Nephron progenitor cell (in vitro differentiated cells): ENCODE measurements at regions not wholly inside any gene's neighbourhood (a gene's known extent, or its start where the extent isn't known, plus 50 kb on each side); places are given as distances from the start of the nearest gene placed in this dataset.
A peak's percentile ranks its signal among the peaks of the same experiment; 100 is the strongest.

Experiments used
- DNase-seq: peaks from one replicate; pipeline ENCODE4 v3.0.0; 2021
- H3K27ac Mint-ChIP-seq: 2 replicates; pipeline ENCODE4 v1.8.0; 2021; ENCODE audit warnings: mild to moderate bottlenecking, moderate library complexity, mixed read lengths
- H3K27me3 Mint-ChIP-seq: 2 replicates; pipeline ENCODE4 v1.8.0; 2021; ENCODE audit warnings: mild to moderate bottlenecking, low read depth, mixed read lengths; ENCODE audit not compliant: poor library complexity
- H3K36me3 Mint-ChIP-seq: 2 replicates; pipeline ENCODE4 v1.8.0; 2021; ENCODE audit warnings: low read depth, mixed read lengths
- H3K4me1 Mint-ChIP-seq: 2 replicates; pipeline ENCODE4 v1.8.0; 2021; ENCODE audit warnings: mixed read lengths
- H3K4me3 Mint-ChIP-seq: 2 replicates; pipeline ENCODE4 v1.8.0; 2021; ENCODE audit warnings: mild to moderate bottlenecking, moderate library complexity, mixed read lengths
- H3K9me3 Mint-ChIP-seq: 2 replicates; pipeline ENCODE4 v1.8.0; 2021; ENCODE audit warnings: mild to moderate bottlenecking, moderate library complexity, mixed read lengths
- CTCF ChIP-seq: fragments of 200-600 bp; sonication (generic); IDR thresholded peaks from 2 replicates; pipeline ENCODE4 v1.5.0; 2021; ENCODE audit warnings: antibody characterized with exemption

DNA sequence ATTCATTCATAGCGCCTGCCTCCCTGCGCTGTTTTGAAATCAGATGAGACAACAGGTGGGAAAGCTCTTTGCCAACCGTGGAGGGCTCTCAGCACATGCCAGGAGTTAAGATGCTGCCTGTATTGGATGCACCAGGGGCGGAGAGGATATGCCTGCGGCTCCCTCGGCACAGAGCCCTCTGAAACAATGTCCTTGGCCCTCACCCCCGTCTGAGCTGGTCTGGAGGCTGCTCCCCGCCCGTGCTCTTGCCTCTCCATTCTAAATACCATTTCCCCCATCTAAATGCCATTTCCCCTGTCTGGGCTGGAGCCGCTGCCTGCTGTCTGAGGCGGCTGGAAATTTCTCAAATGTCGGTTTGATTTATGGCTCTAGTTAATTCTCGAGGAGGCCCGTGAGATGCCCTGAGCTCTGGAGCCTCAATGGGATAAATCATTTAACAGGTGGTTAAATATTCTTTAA lies 50.8 kb upstream of the MLN start:
- H3K9me3 Mint-ChIP-seq = no peaks in the 10 kb centered on the region

DNA sequence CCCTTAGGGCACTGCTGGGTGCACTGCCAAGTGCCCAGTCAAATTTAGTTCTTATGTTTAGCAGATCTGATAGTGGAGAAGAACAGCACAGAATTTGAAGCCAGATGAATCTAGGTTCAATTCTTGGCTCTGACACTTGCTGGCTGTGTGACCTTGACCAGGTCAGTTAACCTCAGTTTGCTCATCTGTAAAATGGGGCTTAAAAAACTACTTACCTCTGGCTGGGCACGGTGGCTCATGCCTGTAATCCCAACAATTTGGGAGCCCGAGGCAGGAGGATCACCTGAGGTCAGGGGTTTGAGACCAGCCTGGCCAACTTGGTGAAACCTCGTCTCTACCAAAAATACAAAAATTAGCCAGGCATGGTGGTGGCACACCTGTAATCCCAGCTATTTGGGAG lies 49.9 kb upstream of the MLN start:
- H3K27me3 Mint-ChIP-seq = peaks cover 16% of the 10 kb centered on the region
- no peaks in the 10 kb centered on the region for H3K36me3 Mint-ChIP-seq
- DNase-seq = no peak
- H3K4me1 Mint-ChIP-seq = peaks cover 51% of the 10 kb centered on the region
- H3K4me3 Mint-ChIP-seq = no peak overlapping the region
- H3K27ac Mint-ChIP-seq = no peak overlapping the region
- no peak for TF ChIP-seq CTCF
- no peaks in the 10 kb centered on the region for H3K9me3 Mint-ChIP-seq

More for the DNA sequence above, 50.8 kb upstream of the MLN start:
- no peak for TF ChIP-seq CTCF
- Mint-ChIP-seq H3K27ac (no peak overlapping the region), H3K36me3 (no peaks in the 10 kb centered on the region), H3K4me1 (peaks cover 49% of the 10 kb centered on the region), H3K27me3 (peaks cover 12% of the 10 kb centered on the region), H3K4me3 (no peak overlapping the region)
- peak; percentile 40 for DNase-seq
